Type B pancreatic cell (in vitro differentiated cells): ENCODE measurements at regions not wholly inside any gene's neighbourhood (a gene's known extent, or its start where the extent isn't known, plus 50 kb on each side); places are given as distances from the start of the nearest gene placed in this dataset.

ENCODE experiments used
- DNase-seq: peaks from one replicate; pipeline ENCODE4 v3.0.0; 2021; ENCODE audit warnings: mixed read lengths; ENCODE audit not compliant: unreplicated experiment; ENCODE audit errors: extremely low spot score
- H3K27ac Mint-ChIP-seq: 2 replicates; pipeline ENCODE4 v1.8.0; 2021; ENCODE audit warnings: mild to moderate bottlenecking, mixed read lengths
- H3K27me3 Mint-ChIP-seq: 2 replicates; pipeline ENCODE4 v1.8.0; 2021; ENCODE audit warnings: mixed read lengths
- H3K36me3 Mint-ChIP-seq: 2 replicates; pipeline ENCODE4 v1.8.0; 2021; ENCODE audit warnings: mixed read lengths
- H3K4me1 Mint-ChIP-seq: one replicate; pipeline ENCODE4 v1.8.0; 2021; ENCODE audit warnings: mixed read lengths; ENCODE audit not compliant: unreplicated experiment
- H3K4me3 Mint-ChIP-seq: 2 replicates; pipeline ENCODE4 v1.8.0; 2021; ENCODE audit warnings: mild to moderate bottlenecking, mixed read lengths
- H3K9me3 Mint-ChIP-seq: 2 replicates; pipeline ENCODE4 v1.8.0; 2021; ENCODE audit warnings: mixed read lengths
- CTCF ChIP-seq: fragments of 200-600 bp; sonication (generic); conservative IDR thresholded peaks from 2 replicates; pipeline ENCODE4 v1.5.0; 2021; ENCODE audit warnings: antibody characterized with exemption, mild to moderate bottlenecking

GRCh38 chr1:164423136-164423535 is 135.8 kb upstream of the PBX1 start:
- no peak for DNase-seq
- Mint-ChIP-seq H3K36me3 (no peaks in the 10 kb centered on the region), H3K4me1 (no peaks in the 10 kb centered on the region), H3K9me3 (no peaks in the 10 kb centered on the region), H3K27ac (no peak overlapping the region), H3K27me3 (no peaks in the 10 kb centered on the region), H3K4me3 (no peak overlapping the region)
- TF ChIP-seq CTCF, result no peak

- Mint-ChIP-seq H3K4me3 (no peak overlapping the region), H3K27ac (no peak overlapping the region), H3K36me3 (no peaks in the 10 kb centered on the region), H3K27me3 (peaks cover 6% of the 10 kb centered on the region), H3K9me3 (no peaks in the 10 kb centered on the region), H3K4me1 (no peaks in the 10 kb centered on the region)
- no peak for TF ChIP-seq CTCF
- no peak for DNase-seq
These were observed 125.7 kb upstream of the PBX1 start for GRCh38 chr1:164433141-164433817.

GRCh38 chr1:164433818-164434170 is 125.2 kb upstream of the PBX1 start:
- Mint-ChIP-seq H3K27ac (no peak overlapping the region), H3K4me3 (no peak overlapping the region), H3K4me1 (no peaks in the 10 kb centered on the region), H3K27me3 (peaks cover 6% of the 10 kb centered on the region), H3K36me3 (no peaks in the 10 kb centered on the region), H3K9me3 (no peaks in the 10 kb centered on the region)
- no peak for DNase-seq
- no peak for TF ChIP-seq CTCF

- H3K4me1 Mint-ChIP-seq, result peaks cover 3% of the 10 kb centered on the region
- H3K9me3 Mint-ChIP-seq, result no peaks in the 10 kb centered on the region
- H3K36me3 Mint-ChIP-seq, result no peaks in the 10 kb centered on the region
- no peaks in the 10 kb centered on the region for H3K27me3 Mint-ChIP-seq
- peak; percentile 67 for TF ChIP-seq CTCF
- no peak for DNase-seq
- no peak overlapping the region for H3K27ac Mint-ChIP-seq
- H3K4me3 Mint-ChIP-seq, result no peak overlapping the region
These were observed 118.8 kb upstream of the PBX1 start for GRCh38 chr1:164440232-164440631.

GRCh38 chr1:164443166-164443565 is 115.8 kb upstream of the PBX1 start:
- H3K4me3 Mint-ChIP-seq, result no peak overlapping the region
- H3K27me3 Mint-ChIP-seq, result no peaks in the 10 kb centered on the region
- H3K27ac Mint-ChIP-seq, result no peak overlapping the region
- no peak for DNase-seq
- no peaks in the 10 kb centered on the region for H3K9me3 Mint-ChIP-seq
- no peaks in the 10 kb centered on the region for H3K36me3 Mint-ChIP-seq
- peaks cover 3% of the 10 kb centered on the region for H3K4me1 Mint-ChIP-seq
- no peak for TF ChIP-seq CTCF

- Mint-ChIP-seq H3K9me3 (peaks cover under 1% of the 10 kb centered on the region), H3K27me3 (no peaks in the 10 kb centered on the region), H3K27ac (no peak overlapping the region), H3K4me1 (peaks cover 4% of the 10 kb centered on the region), H3K36me3 (no peaks in the 10 kb centered on the region), H3K4me3 (no peak overlapping the region)
- DNase-seq, result no peak
- TF ChIP-seq CTCF, result no peak
These were observed 115.1 kb upstream of the PBX1 start for GRCh38 chr1:164443836-164444235.
